HT-29 (cell line): ENCODE measurements at regions not wholly inside any gene's neighbourhood (a gene's known extent, or its start where the extent isn't known, plus 50 kb on each side); places are given as distances from the start of the nearest gene placed in this dataset.

Source experiments
- DNase-seq: peaks from one replicate; pipeline ENCODE4 v3.0.0-alpha.2; 2015; ENCODE audit warnings: low spot score

DNA sequence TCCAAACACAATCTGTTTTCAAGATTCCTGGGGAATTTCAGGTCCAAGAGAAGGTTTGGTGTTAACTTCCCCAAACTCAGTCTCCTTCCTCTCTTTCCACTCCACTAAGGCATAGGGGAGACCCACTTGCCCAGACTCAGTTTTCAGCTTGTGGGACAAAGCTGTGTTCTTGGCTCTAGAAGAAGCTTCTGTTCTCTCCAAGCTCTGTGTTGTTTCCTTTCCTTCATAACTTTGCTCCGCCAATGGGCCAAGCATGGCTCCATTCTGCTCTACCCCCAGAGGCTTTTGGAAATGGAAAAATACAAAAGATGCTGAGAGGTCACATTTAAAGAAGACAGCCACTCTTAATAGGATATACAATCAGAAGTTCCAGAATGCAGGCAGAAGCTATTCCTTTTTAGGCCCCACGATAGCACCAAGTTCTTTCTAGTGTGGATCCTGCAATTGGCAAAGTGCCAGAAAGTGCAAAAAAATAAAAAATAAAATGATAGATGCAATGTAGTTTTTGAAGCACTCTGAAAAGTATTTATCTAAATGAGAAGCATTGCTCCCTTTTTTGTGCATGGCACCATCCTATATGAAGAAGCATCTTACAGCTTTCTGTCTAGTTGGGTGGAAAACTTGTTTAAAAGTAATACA is 510.1 kb downstream of the TXNL1 start:
- no peak for DNase-seq

DNA sequence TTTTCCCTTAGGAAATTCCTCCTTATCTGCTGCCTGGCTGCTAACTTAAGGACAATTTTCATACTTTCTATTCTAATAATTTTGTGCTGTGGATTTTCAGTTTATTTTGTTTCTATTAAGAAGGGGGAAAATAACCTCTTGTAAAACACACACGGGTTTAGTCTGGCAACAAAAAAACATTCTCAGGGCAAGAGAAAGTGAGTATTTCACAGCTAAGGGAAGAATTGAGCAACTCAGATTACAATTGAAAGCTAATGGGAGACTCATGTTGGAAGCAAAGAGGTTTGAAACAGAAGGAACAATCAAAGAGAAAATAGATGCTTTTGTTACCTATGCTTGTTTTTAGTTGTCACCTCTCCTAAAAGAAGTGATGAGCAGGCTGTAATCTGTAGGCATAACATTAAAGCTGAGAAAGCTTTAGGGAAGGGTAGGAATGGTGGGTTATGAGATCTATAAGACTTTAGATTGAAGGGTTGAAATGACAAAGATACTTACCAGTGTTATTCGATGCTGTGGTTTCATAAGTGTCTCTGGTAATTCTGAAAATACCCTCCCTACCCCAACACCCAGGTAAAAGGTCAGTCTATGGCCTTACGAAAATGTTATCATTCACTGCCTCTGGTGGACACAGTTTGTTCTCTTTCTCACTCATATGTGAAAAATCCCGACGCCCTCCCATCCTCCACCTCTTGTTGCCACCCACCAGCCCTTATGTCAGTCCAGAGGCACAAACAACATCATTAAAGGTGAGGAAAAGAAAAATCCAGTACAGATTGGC is 510.9 kb downstream of the TXNL1 start:
- DNase-seq = no peak

DNA sequence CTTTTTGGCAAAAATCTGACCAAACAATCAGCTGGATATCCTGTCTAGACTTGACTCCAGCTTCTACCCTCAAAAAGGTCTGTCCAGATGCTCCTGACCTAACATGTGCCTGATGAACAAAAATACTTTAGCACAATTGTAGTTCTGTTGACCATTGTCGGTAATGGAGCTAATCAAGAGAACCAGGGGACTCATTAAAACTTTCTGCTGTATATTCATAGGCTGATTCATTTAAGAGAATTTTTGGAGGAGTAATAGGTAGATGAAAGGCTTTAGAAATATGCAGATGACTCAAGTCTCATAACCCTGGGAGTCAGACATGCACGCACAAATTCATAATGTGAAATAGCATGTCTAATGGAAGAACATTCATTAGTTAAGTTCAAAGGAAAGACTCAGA is 514.2 kb downstream of the TXNL1 start:
- DNase-seq = no peak

DNA sequence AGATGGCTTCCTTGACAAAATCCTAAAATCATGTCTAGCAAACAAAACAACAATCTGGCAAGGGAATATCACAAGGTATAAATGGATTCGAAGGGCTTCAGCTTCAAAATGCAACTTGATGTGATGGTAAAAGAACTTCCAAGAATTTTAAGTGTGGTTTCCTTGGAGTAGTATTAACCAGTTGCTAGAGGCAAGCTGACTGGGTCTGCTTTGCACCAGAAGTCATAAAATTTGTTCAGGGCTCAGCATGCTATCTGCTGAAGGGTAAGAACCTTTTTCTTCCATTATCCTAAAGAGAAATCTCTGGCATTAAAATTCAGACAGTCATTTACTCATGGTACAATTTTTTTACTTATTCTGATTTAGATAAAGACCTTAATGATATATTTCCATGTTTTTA is 516.7 kb downstream of the TXNL1 start:
- DNase-seq = no peak

DNA sequence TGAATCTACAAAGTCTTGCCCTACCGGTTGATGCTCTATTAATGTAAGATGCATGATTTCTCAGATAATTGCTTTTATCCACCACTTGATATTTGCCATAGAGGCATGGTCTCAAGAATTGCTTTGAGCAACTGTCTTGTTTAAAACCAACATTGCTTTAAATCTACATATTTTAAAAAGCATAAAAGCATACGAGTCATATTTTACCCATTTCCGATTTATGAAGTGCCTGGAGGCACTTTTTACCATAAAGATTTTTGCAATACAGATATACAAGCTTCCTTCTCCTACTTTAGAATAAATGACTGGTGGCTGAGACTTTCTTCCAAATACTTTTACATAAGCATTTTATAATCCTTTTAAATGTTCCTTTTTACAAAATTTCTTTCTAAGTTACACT is 517.6 kb downstream of the TXNL1 start:
- no peak for DNase-seq

DNA sequence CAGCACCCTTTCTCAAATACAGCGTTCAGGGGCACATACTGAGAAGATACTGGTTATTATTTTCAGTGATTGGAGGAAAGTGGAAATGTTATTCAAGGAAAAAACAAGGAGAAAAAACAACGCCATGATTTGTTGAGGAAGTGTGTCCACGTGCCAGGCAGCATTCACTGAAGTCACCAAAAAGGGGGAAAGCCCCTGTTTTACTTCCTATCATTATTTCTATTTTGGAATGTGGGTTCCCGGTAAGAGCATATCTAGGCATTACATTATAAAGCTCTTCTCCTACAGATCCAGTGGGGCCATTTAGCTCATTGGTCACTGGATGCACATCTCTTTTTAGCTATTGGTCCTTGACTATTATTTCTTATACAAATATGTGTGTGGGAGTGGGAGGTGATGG is 518.7 kb downstream of the TXNL1 start:
- no peak for DNase-seq

DNA sequence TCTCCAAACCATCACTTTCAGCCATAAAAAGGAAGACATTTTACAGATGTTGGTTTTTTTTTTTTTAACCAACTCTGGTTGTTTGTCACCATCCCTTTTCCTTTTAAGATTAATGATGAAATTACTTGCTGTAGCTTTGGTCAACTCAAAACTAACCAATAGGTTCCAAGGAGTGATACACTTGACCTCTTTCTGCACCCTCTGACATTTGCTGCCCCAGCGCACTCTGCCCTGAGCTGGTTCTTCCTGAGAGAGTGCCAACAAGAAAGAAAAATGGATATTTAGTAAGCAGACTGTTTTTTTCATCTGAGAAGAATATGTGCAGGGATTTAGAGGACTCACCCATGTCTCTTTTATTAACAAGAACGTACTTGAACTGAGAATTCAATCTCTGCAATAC is 520.0 kb downstream of the TXNL1 start:
- DNase-seq = no peak

DNA sequence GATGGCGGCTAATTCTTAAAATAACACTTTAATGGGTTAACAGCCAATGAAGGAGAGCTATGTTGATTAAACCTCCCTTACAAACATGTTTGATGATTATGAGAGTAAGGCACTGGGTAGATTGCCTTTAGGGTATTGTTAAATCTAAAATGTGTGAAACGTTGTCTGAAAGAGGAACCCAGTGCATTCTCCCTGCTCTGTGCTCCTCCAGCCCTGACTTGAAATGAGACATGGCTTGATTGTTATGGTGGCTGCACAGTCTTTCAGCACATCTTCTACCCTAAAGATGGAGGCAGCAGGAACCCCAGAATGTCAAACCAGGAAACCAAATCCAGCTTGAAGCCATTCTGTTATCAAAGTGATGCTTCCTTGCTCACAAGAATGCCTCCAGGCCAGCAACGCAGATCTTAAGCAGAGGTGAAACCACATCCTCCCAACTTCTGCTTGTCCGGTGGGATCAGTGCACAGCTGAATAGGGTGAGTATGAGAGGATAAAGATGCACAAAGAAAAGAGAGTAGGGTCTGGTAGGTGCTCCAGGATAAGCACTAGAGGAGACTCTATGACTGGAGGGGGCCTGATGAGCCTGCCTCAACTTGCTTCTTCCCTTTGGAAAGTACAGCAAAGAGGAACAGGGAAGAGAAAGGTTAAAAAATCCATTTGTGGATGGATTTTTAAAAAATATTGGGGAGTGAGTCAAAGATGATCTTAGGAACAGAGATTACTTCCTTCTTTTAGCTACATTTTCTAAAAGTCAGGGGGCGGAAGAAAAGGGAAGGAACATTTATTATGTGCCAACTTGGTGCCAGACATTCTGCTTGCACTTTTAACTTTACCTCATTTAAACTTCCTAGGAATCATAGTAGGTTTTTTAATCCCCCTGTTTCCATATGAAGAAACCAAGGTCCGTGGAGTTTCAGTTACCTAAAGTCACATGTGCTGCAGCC is 523.0 kb downstream of the TXNL1 start:
- DNase-seq = no peak

DNA sequence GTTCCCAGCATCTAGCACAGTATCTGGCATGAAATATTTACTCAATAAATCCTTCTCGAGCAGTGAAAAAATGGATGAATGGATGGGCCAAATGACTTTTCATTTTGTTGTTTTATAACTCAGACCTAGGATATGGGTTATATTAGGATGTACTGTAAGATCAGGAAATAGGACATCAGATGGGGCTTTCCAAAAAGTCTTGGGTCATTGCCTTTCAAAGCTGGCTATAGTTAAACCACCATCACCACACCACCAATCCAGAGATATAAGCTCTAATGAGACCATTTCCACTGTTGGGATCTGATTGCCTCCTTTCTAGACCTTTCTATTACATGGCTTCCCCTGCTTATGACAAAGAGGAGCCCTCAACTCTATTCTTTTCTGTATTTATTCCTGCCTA is 525.0 kb upstream of the TCF4 start:
- no peak for DNase-seq

DNA sequence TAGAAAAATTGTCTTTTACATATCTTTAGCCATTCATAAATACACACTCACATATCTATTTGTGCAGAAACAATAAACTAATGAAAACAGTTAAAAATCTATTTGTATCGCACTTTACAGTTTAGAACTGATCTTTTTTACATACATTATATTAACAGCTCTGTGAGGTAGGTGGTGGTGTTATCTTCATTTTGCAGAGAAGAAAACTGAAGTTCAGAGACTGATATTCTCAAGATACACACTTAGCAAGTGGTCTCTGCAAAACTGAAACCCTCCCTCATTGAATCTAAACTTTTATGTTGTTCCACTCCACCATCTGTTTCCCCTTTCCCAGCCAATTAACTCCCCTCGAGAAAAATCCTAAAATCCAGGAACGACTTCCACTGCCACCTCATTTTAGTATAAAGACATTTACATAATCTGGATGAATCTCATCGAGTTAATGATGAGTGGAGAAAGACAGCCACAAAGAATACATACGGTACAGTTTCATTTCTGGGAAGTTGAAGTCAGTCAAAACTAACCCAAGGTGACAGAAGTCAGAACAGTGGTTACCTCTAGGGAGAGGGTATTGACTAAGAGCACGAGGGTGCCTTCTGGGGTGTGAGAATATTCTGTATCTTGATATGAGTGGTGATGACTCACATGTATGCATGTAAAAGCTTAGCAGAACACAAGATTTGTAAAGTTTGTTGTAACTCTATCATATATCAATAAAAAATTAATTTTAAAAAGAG is 524.2 kb upstream of the TCF4 start:
- no peak for DNase-seq

DNA sequence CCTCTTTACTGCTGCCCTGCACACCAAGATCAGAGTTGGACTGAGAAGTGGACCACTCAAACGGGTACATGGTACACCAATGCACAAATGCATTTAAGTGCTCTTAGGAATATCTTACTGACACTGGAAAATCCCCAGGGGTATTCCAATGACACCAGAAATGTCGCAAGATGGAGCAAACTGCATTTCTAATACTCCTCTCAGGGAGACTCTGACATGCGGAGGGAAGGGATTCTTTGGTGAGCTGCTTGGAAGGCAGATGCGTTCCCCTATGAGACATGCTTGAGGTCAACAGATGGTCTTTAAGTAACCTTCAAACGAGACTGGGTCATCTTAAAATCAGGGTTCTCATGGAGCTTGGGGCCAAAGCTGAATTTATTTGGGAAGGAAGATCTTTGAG is 521.8 kb upstream of the TCF4 start:
- no peak for DNase-seq

DNA sequence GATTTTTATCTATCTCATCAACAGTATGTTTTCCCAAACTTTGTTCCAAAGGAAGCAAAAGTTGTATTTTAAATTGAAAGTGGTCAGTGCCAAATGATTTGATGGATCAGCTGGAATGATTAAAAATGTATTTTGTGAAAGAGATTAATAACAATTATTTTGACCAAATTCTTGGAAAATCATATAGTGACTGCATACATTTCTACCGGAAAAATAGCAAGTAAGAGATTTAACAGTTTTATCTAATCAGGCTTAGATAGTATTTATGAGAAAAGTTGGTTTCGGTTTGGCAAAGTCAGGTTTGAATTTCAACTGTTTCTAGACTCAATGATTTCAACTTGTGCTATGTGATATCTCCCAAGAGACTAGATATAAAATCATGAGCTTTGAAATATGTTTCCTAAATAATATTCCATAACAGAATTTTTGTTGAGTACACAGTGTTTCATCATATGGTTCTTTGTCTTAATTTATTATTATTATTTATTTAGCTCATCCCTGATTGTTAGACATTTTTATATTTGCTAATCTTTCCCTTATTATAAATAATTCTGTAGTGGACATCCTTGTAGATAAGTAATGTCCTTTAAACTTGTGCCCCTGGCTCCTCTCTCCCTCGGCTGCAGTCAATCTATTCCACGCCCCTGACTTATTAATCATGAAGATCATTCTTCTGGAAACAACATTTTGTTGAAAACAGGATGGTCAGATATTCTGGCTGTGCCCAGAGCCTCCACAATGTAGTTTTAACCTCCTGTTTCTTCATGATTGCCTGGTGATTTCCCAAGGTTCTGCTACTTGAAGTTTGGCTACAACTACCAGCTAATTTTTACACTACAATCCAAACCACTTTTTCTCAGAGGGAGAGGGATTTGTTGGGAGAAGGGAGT is 520.7 kb upstream of the TCF4 start:
- no peak for DNase-seq

DNA sequence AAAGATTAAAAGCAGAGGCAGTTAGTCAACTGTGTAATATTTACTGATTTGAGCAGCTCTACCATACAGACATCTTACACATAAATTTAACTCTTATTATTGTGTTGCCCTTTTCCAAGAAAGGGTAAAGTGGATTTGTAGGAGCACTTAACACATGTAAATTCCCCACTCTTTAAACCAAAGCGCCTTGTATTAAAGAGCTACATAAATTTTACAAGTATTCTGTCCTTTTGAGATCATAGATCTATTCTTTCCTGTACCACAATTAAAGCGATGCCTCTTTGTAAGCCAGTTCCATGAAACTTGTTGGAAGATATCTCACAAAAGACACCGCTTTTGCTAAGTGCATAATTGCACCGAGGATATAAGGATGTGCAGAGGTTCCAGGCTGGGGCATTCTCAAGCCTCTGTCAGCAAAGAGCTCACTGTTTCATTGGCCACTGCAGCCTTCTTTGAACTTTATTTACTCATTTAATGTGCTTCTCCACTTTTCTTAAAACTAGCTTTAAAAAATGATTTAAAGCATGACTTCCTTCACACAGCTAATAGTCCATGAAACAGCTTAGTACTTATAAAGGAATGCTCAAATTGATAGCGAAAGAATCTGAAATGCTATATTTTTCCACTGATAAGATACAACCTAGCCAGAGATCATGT is 520.0 kb upstream of the TCF4 start:
- no peak for DNase-seq

DNA sequence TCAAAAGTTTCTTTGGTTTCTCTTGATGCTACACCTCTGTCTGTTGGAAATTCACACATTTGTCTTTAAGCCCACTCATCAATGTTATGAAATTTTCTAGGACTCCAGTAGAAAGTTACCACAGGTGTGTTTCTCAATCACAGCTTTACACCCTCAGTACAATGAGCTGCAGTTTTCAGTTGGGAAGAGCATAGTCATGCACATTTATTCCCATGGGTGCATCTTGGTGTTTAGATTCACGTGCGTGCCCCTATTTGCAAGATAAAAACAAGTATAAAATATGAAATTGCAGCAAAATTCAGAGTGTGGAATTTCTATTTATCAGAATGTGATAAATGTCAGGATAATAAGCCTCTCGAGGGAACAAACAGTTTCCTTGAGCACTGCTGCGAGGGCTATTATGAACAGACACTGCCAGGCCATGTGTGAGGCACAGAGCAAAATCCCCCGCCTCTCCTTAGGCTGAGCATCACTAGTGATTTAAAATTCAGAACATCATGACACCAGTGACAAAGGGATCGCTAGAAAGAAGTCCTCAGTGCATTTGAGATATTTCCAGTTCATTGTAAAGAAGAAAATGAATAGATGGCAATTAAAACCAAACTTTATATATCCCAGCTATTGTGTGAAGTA is 512.2 kb upstream of the TCF4 start:
- no peak for DNase-seq

DNA sequence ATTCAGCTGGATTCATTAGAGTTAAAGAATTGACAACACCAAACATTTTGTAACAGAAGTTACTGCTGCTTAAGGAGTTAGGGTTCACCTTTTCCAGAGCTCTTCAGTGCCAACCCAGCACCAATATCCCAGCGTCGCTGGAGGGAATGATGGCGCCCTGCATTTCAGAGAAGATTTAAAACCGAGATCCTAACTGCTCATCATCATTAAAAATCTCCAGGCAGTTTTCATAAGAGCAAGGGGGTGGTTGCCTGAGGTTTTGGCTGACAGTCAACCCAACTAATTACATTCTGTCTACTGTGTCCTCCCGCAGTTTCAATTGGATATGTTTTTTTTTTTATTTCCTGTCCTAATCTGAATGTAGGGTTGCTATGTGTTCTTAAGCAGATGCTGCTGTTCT is 509.6 kb upstream of the TCF4 start:
- DNase-seq = no peak

DNA sequence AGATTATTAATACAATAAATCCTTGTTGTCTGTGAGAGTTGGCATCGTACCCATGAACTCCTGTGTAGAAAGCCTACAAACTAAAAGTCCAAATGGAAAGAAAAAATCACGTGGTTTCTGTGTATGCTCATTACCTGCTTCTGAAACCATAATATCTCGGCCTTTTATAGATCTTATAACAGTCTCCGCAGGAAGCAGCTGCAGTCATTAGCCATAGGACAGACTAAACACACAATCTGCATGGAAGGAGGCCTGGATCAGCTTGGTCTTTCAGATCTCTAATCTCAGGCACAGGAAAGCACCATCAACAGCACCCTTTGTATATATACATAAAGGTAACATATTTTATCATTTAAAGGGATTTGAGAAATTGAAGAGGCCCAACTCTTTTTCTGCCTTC is 508.9 kb upstream of the TCF4 start:
- DNase-seq = no peak

DNA sequence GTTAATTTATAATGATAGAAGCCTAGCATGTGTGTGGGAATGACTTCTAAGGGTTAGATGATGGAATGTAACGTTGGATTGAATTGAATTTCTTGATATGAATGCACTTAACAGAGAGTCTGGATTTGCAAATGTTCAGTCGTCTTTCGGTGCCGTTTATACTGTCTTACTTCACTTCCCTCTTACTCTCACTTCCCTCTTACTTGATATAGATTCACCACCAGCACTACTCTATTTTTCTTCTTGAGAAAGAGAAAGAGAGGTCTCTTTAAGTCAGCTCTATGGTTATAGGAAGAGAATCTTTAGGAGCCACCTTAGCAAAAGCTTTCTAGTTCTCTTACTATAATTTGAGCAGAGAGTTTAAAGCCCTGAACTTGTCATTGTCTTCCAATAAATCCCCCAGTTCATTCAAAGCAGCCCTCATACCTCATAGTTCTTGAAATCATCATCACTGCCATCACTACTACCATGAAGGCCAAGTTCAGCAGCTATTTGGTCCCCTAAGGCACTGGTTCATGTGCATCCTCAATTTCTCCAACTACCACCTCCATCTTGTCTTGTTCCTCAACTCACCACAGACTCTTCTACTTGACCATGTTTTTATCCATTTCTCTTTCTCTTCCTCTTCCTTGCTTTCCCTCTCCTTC is 501.7 kb upstream of the TCF4 start:
- DNase-seq = no peak

DNA sequence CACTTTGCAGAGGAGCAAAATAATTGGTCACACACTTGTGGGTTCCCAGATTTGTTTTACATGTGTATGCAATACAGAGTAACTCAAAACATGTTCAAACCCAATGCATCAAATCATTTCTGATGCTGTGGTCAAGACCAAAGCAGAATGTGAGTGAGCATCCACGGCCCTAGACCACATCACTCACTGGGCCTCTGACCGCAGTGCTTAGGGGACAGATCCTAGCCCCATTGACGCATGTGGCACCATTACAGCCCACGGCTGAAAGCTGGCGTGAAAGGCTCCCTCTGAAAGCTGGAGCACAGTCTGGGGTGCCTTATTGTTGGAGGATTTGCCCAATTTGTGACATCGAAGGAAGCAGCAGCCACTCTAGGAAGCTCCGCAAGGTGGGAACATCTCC is 498.8 kb upstream of the TCF4 start:
- no peak for DNase-seq

DNA sequence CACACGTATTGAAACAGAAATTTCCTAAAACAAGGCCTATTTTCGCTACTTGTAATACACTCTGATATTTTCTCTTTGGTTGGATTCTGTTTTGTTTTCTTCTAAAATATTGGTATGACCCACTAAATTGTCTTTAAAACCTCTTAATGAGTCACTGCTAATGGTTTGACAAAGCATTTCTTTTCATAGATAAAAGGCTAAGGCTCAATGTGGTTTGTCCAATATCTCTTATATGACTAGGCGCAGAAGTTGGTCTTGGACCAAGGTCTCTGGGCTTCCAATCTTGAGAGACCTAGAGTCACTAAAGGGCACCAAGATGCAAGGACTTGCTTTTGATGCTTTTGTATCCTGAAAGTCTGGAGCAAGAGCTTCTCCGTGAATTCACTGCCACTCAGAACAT is 498.2 kb upstream of the TCF4 start:
- DNase-seq = no peak
